GM23338 (cell line): ENCODE measurements at regions not wholly inside any gene's neighbourhood (a gene's known extent, or its start where the extent isn't known, plus 50 kb on each side); places are given as distances from the start of the nearest gene placed in this dataset.

Experiments
- ATAC-seq: fragments of 200-7000 bp; cut with Tn5 transposase; 3 replicates; pipeline ENCODE4 v1.9.1; 2020
- DNase-seq: peaks from one replicate; pipeline ENCODE4 v3.0.0-alpha.2; 2015; ENCODE audit warnings: low spot score
- H2AFZ ChIP-seq: fragments of 200-600 bp; sonication (generic); 2 replicates; pipeline ENCODE4 v1.8.0; 2016; ENCODE audit warnings: antibody characterized with exemption, mild to moderate bottlenecking, moderate library complexity
- H3F3A ChIP-seq: fragments of 200-600 bp; sonication (generic); replicated peaks from 2 replicates; pipeline ENCODE4 v1.8.0; 2017; ENCODE audit warnings: antibody characterized with exemption, mixed run types, low read depth
- H3K27ac ChIP-seq: fragments of 200-600 bp; sonication (generic); 2 replicates; pipeline ENCODE4 v1.6.1; 2016; ENCODE audit warnings: low read depth
- H3K27me3 ChIP-seq: fragments of 200-600 bp; sonication (generic); 2 replicates; pipeline ENCODE4 v1.8.0; 2016; ENCODE audit warnings: mild to moderate bottlenecking, mixed run types, moderate library complexity; ENCODE audit not compliant: insufficient read depth
- H3K36me3 ChIP-seq: fragments of 200-600 bp; sonication (generic); 2 replicates; pipeline ENCODE4 v1.8.0; 2016; ENCODE audit warnings: mild to moderate bottlenecking; ENCODE audit not compliant: insufficient read depth
- H3K4me1 ChIP-seq: fragments of 200-600 bp; sonication (generic); 2 replicates; pipeline ENCODE4 v1.8.0; 2016; ENCODE audit warnings: mild to moderate bottlenecking, moderate library complexity; ENCODE audit not compliant: insufficient read depth
- H3K4me2 ChIP-seq: fragments of 200-600 bp; sonication (generic); 2 replicates; pipeline ENCODE4 v1.7.1; 2017; ENCODE audit warnings: mixed run types
- H3K4me3 ChIP-seq: fragments of 200-600 bp; sonication (generic); 2 replicates; pipeline ENCODE4 v1.6.1; 2016; ENCODE audit warnings: mixed run types
- H3K79me2 ChIP-seq: fragments of 200-600 bp; sonication (generic); replicated peaks from 2 replicates; pipeline ENCODE4 v1.8.0; 2017; ENCODE audit warnings: mild to moderate bottlenecking; ENCODE audit not compliant: insufficient read depth
- H3K9me2 ChIP-seq: fragments of 200-600 bp; sonication (generic); 2 replicates; pipeline ENCODE4 v1.8.0; 2017; ENCODE audit not compliant: insufficient read depth
- H4K20me1 ChIP-seq: fragments of 200-600 bp; sonication (generic); replicated peaks from 2 replicates; pipeline ENCODE4 v1.8.0; 2017; ENCODE audit warnings: mild to moderate bottlenecking; ENCODE audit not compliant: insufficient read depth
- H3K27ac Mint-ChIP-seq: 2 replicates; pipeline ENCODE4 v1.8.0; 2020; ENCODE audit warnings: inconsistent platforms, mild to moderate bottlenecking, moderate library complexity, mixed read lengths
- H3K27me3 Mint-ChIP-seq: 3 replicates; pipeline ENCODE4 v1.8.0; 2022; ENCODE audit warnings: low read depth, mild to moderate bottlenecking, moderate library complexity, mixed read lengths, inconsistent platforms; ENCODE audit not compliant: insufficient read depth, poor library complexity
- H3K36me3 Mint-ChIP-seq: 3 replicates; pipeline ENCODE4 v1.8.0; 2021; ENCODE audit warnings: low read depth, mild to moderate bottlenecking, inconsistent platforms, moderate library complexity, mixed read lengths
- H3K4me1 Mint-ChIP-seq: 3 replicates; pipeline ENCODE4 v1.8.0; 2020; ENCODE audit warnings: mild to moderate bottlenecking, inconsistent platforms, mixed read lengths
- H3K4me3 Mint-ChIP-seq: 3 replicates; pipeline ENCODE4 v1.8.0; 2021; ENCODE audit warnings: moderate library complexity, mild to moderate bottlenecking, inconsistent platforms, mixed read lengths
- H3K9me3 Mint-ChIP-seq: 3 replicates; pipeline ENCODE4 v1.8.0; 2020; ENCODE audit warnings: moderate library complexity, mild to moderate bottlenecking, inconsistent platforms, mixed read lengths
- CREB1 ChIP-seq: fragments of 250-450 bp; sonication (Bioruptor Pico); IDR thresholded peaks from 2 replicates; pipeline ENCODE4 v1.5.0; 2020; ENCODE audit warnings: low read depth, mild to moderate bottlenecking, moderate library complexity
- CTCF ChIP-seq, 2 experiments: fragments of 200-600 bp in 1 of 2; sonication (generic) in 1 of 2; conservative IDR thresholded peaks; 2 replicates each; pipeline versions ENCODE4 v1.5.1 to v1.6.1; 2016 to 2017; ENCODE audit warnings: antibody characterized with exemption in 2 of 2, low read depth in 2 of 2, mild to moderate bottlenecking in 2 of 2, moderate library complexity in 1 of 2
- ETS1 ChIP-seq: IDR thresholded peaks from 2 replicates; pipeline ENCODE4 v1.6.1; 2016; ENCODE audit warnings: antibody characterized with exemption
- EZH2 ChIP-seq: fragments of 200-600 bp; sonication (generic); IDR thresholded peaks from one replicate; pipeline ENCODE4 v1.8.0; 2017; ENCODE audit warnings: antibody characterized with exemption, mild to moderate bottlenecking, low read depth; ENCODE audit not compliant: unreplicated experiment
- NANOG ChIP-seq: IDR thresholded peaks from 2 replicates; pipeline ENCODE4 v1.6.1; 2016; ENCODE audit warnings: antibody characterized with exemption, borderline replicate concordance
- REST ChIP-seq: IDR thresholded peaks from one replicate; pipeline ENCODE4 v1.6.1; 2018; ENCODE audit warnings: antibody characterized with exemption; ENCODE audit not compliant: unreplicated experiment
- STAT1 ChIP-seq: IDR thresholded peaks from one replicate; pipeline ENCODE4 v1.6.1; 2016; ENCODE audit warnings: antibody characterized with exemption; ENCODE audit not compliant: unreplicated experiment

GRCh38 chr4:138741766-138742377, 273.7 kb upstream of the NOCT start:
- Mint-ChIP-seq H3K4me3 (no peak overlapping the region), H3K36me3 (peaks cover 12% of the 10 kb centered on the region), H3K27me3 (peaks cover 2% of the 10 kb centered on the region), H3K4me1 (no peaks in the 10 kb centered on the region), H3K27ac (no peak overlapping the region), H3K9me3 (peaks cover 13% of the 10 kb centered on the region)
- no peak for TF ChIP-seq EZH2
- TF ChIP-seq CREB1 (CRISPR knock-in tag), result no peak
- no peak for TF ChIP-seq NANOG
- TF ChIP-seq STAT1, result no peak
- no peak for TF ChIP-seq CTCF (conservative IDR thresholded peaks at IDR 0.05; ENCODE audit: low read depth in 2 of 2)
- no peak for TF ChIP-seq REST
- TF ChIP-seq ETS1, result no peak
- Histone ChIP-seq H3K79me2 (no peaks in the 10 kb centered on the region), H3K36me3 (no peaks in the 10 kb centered on the region), H3K4me2 (no peak overlapping the region), H3K4me1 (no peaks in the 10 kb centered on the region), H3K4me3 (no peak overlapping the region), H3K27me3 (no peaks in the 10 kb centered on the region), H3F3A (no peaks in the 10 kb centered on the region), H2AFZ (no peak overlapping the region), H3K9me2 (no peaks in the 10 kb centered on the region), H4K20me1 (no peaks in the 10 kb centered on the region), H3K27ac (no peak overlapping the region)
- no peak for DNase-seq
- no peak for ATAC-seq
